Neural progenitor cell (in vitro differentiated cells): ENCODE measurements at regions not wholly inside any gene's neighbourhood (a gene's known extent, or its start where the extent isn't known, plus 50 kb on each side); places are given as distances from the start of the nearest gene placed in this dataset.

Experiments
- DNase-seq: peaks from one replicate; pipeline ENCODE4 v3.0.0-alpha.2; 2016; ENCODE audit warnings: low spot score
- H2AFZ ChIP-seq: fragments of 200-600 bp; sonication (generic); replicated peaks from 2 replicates; pipeline ENCODE4 v1.6.1; 2016; ENCODE audit warnings: antibody characterized with exemption
- H3F3A ChIP-seq: fragments of 200-600 bp; sonication (generic); 2 replicates; pipeline ENCODE4 v1.6.1; 2016; ENCODE audit warnings: antibody characterized with exemption, low read depth
- H3K27ac ChIP-seq: fragments of 200-600 bp; sonication (generic); 2 replicates; pipeline ENCODE4 v1.5.1; 2016; ENCODE audit warnings: mild to moderate bottlenecking
- H3K27me3 ChIP-seq: fragments of 200-600 bp; sonication (generic); 2 replicates; pipeline ENCODE4 v1.6.1; 2016; ENCODE audit warnings: mild to moderate bottlenecking, moderate library complexity
- H3K36me3 ChIP-seq: fragments of 200-600 bp; sonication (generic); 2 replicates; pipeline ENCODE4 v1.5.1; 2016
- H3K4me1 ChIP-seq: fragments of 200-600 bp; sonication (generic); 2 replicates; pipeline ENCODE4 v1.6.1; 2016; ENCODE audit warnings: mixed run types
- H3K4me2 ChIP-seq: fragments of 200-600 bp; sonication (generic); 2 replicates; pipeline ENCODE4 v1.6.1; 2016
- H3K4me3 ChIP-seq: fragments of 200-600 bp; sonication (generic); 2 replicates; pipeline ENCODE4 v1.5.1; 2016
- H3K79me2 ChIP-seq: fragments of 200-600 bp; sonication (generic); 2 replicates; pipeline ENCODE4 v1.6.1; 2016; ENCODE audit warnings: low read depth
- H3K9ac ChIP-seq: fragments of 200-600 bp; sonication (generic); 2 replicates; pipeline ENCODE4 v1.6.1; 2016
- H3K9me3 ChIP-seq: fragments of 200-600 bp; sonication (generic); 2 replicates; pipeline ENCODE4 v1.5.1; 2016; ENCODE audit warnings: low read depth
- H4K20me1 ChIP-seq: fragments of 200-600 bp; sonication (generic); 2 replicates; pipeline ENCODE4 v1.6.1; 2016; ENCODE audit warnings: low read depth
- H3K27ac Mint-ChIP-seq: 3 replicates; pipeline ENCODE4 v1.8.0; 2021; ENCODE audit warnings: mixed read lengths
- H3K27me3 Mint-ChIP-seq: 2 replicates; pipeline ENCODE4 v1.8.0; 2022; ENCODE audit warnings: low read depth, mild to moderate bottlenecking, inconsistent platforms, moderate library complexity, mixed read lengths; ENCODE audit not compliant: insufficient read depth
- H3K36me3 Mint-ChIP-seq: 3 replicates; pipeline ENCODE4 v1.8.0; 2021; ENCODE audit warnings: mixed read lengths
- H3K4me1 Mint-ChIP-seq: 3 replicates; pipeline ENCODE4 v1.8.0; 2021; ENCODE audit warnings: mixed read lengths
- H3K4me3 Mint-ChIP-seq: 3 replicates; pipeline ENCODE4 v1.8.0; 2021; ENCODE audit warnings: mild to moderate bottlenecking, moderate library complexity, mixed read lengths
- H3K9me3 Mint-ChIP-seq: 3 replicates; pipeline ENCODE4 v1.8.0; 2020; ENCODE audit warnings: mixed read lengths
- CTCF ChIP-seq: fragments of 200-600 bp; sonication (generic); IDR thresholded peaks from 2 replicates; pipeline ENCODE4 v1.5.1; 2017; ENCODE audit warnings: antibody characterized with exemption, mild to moderate bottlenecking
- EZH2 ChIP-seq: fragments of 200-600 bp; sonication (generic); IDR thresholded peaks from 2 replicates; pipeline ENCODE4 v1.6.1; 2017; ENCODE audit warnings: antibody characterized with exemption, mild to moderate bottlenecking, moderate library complexity
- EZH2phosphoT487 ChIP-seq: fragments of 200-600 bp; sonication (generic); IDR thresholded peaks from 2 replicates; pipeline ENCODE4 v1.6.1; 2017; ENCODE audit warnings: antibody characterized with exemption

GRCh38 chr7:97454636-97455035 is 277.2 kb upstream of the TAC1 start:
- no peaks in the 10 kb centered on the region for H3K4me1 ChIP-seq
- H3F3A ChIP-seq, result no peaks in the 10 kb centered on the region
- no peak overlapping the region for H3K9ac ChIP-seq
- Mint-ChIP-seq H3K4me1 (peaks cover 5% of the 10 kb centered on the region), H3K27ac (no peak overlapping the region), H3K27me3 (no peaks in the 10 kb centered on the region), H3K9me3 (no peaks in the 10 kb centered on the region), H3K36me3 (no peaks in the 10 kb centered on the region), H3K4me3 (no peak overlapping the region)
- no peak for TF ChIP-seq EZH2phosphoT487
- no peak for TF ChIP-seq EZH2
- TF ChIP-seq CTCF, result no peak
- no peaks in the 10 kb centered on the region for H3K9me3 ChIP-seq
- H4K20me1 ChIP-seq, result no peaks in the 10 kb centered on the region
- no peaks in the 10 kb centered on the region for H3K27me3 ChIP-seq
- H3K4me3 ChIP-seq, result no peak overlapping the region
- no peak overlapping the region for H3K27ac ChIP-seq
- H2AFZ ChIP-seq, result peak overlapping the region; percentile 7
- H3K36me3 ChIP-seq, result no peaks in the 10 kb centered on the region
- H3K4me2 ChIP-seq, result no peak overlapping the region
- no peak for DNase-seq
- no peaks in the 10 kb centered on the region for H3K79me2 ChIP-seq

GRCh38 chr7:97457054-97457453 is 274.8 kb upstream of the TAC1 start:
- Histone ChIP-seq H3K4me2 (no peak overlapping the region), H3K9me3 (no peaks in the 10 kb centered on the region), H3K27ac (no peak overlapping the region), H2AFZ (no peak overlapping the region), H3K36me3 (no peaks in the 10 kb centered on the region), H3K79me2 (no peaks in the 10 kb centered on the region), H3K4me1 (no peaks in the 10 kb centered on the region), H4K20me1 (no peaks in the 10 kb centered on the region), H3K27me3 (no peaks in the 10 kb centered on the region), H3K4me3 (no peak overlapping the region), H3K9ac (no peak overlapping the region), H3F3A (no peaks in the 10 kb centered on the region)
- Mint-ChIP-seq H3K4me3 (no peak overlapping the region), H3K4me1 (peaks cover 2% of the 10 kb centered on the region), H3K27me3 (no peaks in the 10 kb centered on the region), H3K9me3 (peaks cover 7% of the 10 kb centered on the region), H3K36me3 (no peaks in the 10 kb centered on the region), H3K27ac (no peak overlapping the region)
- no peak for DNase-seq
- no peak for TF ChIP-seq CTCF
- TF ChIP-seq EZH2, result no peak
- no peak for TF ChIP-seq EZH2phosphoT487

- Mint-ChIP-seq H3K4me3 (no peak overlapping the region), H3K27ac (no peak overlapping the region), H3K36me3 (no peaks in the 10 kb centered on the region), H3K4me1 (peaks cover 4% of the 10 kb centered on the region), H3K27me3 (no peaks in the 10 kb centered on the region), H3K9me3 (peaks cover 9% of the 10 kb centered on the region)
- H4K20me1 ChIP-seq, result no peaks in the 10 kb centered on the region
- H3K4me2 ChIP-seq, result no peak overlapping the region
- H3F3A ChIP-seq, result no peaks in the 10 kb centered on the region
- H2AFZ ChIP-seq, result no peak overlapping the region
- TF ChIP-seq EZH2phosphoT487 (no peak), EZH2 (no peak), CTCF (no peak)
- no peaks in the 10 kb centered on the region for H3K79me2 ChIP-seq
- H3K9ac ChIP-seq, result no peak overlapping the region
- H3K27ac ChIP-seq, result no peak overlapping the region
- no peak overlapping the region for H3K4me3 ChIP-seq
- no peak for DNase-seq
- no peaks in the 10 kb centered on the region for H3K36me3 ChIP-seq
- no peaks in the 10 kb centered on the region for H3K27me3 ChIP-seq
- H3K4me1 ChIP-seq, result no peaks in the 10 kb centered on the region
- H3K9me3 ChIP-seq, result no peaks in the 10 kb centered on the region
Observed at GRCh38 chr7:97460433-97460832, 271.5 kb upstream of the TAC1 start.

GRCh38 chr7:97461596-97461995 is 270.3 kb upstream of the TAC1 start:
- Histone ChIP-seq H3K4me1 (no peaks in the 10 kb centered on the region), H3K4me2 (no peak overlapping the region), H3K36me3 (no peaks in the 10 kb centered on the region), H2AFZ (no peak overlapping the region), H4K20me1 (no peaks in the 10 kb centered on the region), H3K79me2 (no peaks in the 10 kb centered on the region), H3F3A (no peaks in the 10 kb centered on the region), H3K4me3 (no peak overlapping the region), H3K27ac (no peak overlapping the region), H3K27me3 (no peaks in the 10 kb centered on the region), H3K9me3 (no peaks in the 10 kb centered on the region), H3K9ac (no peak overlapping the region)
- Mint-ChIP-seq H3K9me3 (peaks cover 9% of the 10 kb centered on the region), H3K27me3 (no peaks in the 10 kb centered on the region), H3K4me3 (no peak overlapping the region), H3K27ac (no peak overlapping the region), H3K36me3 (no peaks in the 10 kb centered on the region), H3K4me1 (peaks cover 13% of the 10 kb centered on the region)
- DNase-seq, result no peak
- TF ChIP-seq CTCF (no peak), EZH2phosphoT487 (no peak), EZH2 (no peak)
